ENCODE measurements at regions not wholly inside any gene's neighbourhood (a gene's known extent, or its start where the extent isn't known, plus 50 kb on each side); places are given as distances from the start of the nearest gene placed in this dataset.

DNA sequence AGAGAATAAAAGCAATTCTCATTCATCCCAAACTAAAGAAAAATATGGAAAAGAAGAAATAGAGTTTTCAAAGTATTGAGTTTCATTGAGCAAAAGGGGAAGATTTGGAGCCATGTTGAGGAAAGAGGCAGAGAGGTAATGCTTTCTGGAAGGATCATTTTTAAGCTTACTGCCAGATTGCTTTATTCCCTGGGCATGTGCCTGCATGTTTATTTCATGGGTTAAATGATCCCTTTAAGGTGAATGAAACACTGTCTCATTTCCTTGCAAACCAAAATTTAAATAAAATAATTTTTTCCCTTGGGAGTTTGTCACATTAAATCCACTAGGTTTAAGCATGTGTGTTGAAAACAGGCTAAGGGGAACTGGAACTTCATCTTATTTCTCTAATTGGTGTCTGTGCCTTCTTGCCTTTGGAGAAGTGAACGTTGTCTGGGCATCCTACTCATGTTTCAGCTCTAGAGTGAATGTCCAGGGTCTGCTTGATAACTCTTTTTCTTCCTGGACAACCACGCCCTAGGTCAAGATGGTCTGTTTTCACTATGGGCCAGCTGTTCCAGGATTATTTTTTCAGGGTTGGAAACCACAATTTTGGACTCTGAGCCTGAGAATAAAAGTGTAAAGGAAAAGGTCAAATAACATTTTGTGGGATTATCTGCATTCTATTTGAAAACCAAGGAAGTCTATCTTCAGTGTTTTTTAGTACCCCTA lies 114.1 kb upstream of the ELL2 start:
- 51 to 75% methylated on average over 2 of the region's 2 CpGs for WGBS, 2 donors
- H3K27ac ChIP-seq, result no peak overlapping the region
- no peaks in the 10 kb centered on the region for H3K27me3 ChIP-seq
- TF ChIP-seq, protein P1, sequence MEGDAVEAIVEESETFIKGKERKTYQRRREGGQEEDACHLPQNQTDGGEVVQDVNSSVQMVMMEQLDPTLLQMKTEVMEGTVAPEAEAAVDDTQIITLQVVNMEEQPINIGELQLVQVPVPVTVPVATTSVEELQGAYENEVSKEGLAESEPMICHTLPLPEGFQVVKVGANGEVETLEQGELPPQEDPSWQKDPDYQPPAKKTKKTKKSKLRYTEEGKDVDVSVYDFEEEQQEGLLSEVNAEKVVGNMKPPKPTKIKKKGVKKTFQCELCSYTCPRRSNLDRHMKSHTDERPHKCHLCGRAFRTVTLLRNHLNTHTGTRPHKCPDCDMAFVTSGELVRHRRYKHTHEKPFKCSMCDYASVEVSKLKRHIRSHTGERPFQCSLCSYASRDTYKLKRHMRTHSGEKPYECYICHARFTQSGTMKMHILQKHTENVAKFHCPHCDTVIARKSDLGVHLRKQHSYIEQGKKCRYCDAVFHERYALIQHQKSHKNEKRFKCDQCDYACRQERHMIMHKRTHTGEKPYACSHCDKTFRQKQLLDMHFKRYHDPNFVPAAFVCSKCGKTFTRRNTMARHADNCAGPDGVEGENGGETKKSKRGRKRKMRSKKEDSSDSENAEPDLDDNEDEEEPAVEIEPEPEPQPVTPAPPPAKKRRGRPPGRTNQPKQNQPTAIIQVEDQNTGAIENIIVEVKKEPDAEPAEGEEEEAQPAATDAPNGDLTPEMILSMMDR (IDR thresholded peaks at IDR 0.05), result no peak
- no peak for TF ChIP-seq POLR2A (IDR thresholded peaks at IDR 0.05)
- no peaks in the 10 kb centered on the region for H3K4me1 ChIP-seq
- no peak for DNase-seq
- H3K4me3 ChIP-seq, result no peak overlapping the region
- H3K9me3 ChIP-seq, result no peaks in the 10 kb centered on the region
- no peaks in the 10 kb centered on the region for H3K36me3 ChIP-seq (ENCODE audit: low read depth, missing control alignments)
- intact Hi-C loops (cut with DNase I; ENCODE audit: low total_unique reads), result no loop called here

DNA sequence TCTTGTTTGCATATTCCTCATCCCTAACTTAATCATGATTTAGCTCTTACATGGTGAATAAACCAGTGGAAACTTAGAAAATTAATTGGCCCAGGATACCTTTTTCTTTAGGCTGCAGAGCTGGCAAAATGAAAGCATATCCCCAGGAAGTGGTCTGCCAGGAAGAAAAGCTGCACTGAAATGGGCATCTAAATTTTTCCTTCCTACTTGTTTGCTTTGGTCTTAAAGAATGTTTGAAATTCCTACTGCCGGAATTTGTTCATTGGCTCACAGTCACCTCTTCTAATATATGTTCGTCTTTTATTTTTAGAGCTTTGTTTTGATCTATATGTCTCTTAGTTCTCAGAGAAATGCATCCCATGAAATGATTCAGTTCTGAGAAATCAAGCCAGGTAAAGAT lies 113.2 kb upstream of the ELL2 start:
- WGBS, 2 donors, result 73 to 84% methylated on average over 2 of the region's 2 CpGs
- DNase-seq, result no peak
- Histone ChIP-seq H3K9me3 (no peaks in the 10 kb centered on the region), H3K4me3 (no peak overlapping the region), H3K4me1 (no peaks in the 10 kb centered on the region), H3K27ac (no peak overlapping the region), H3K27me3 (no peaks in the 10 kb centered on the region), H3K36me3 (ENCODE audit: low read depth, missing control alignments) (no peaks in the 10 kb centered on the region)
- intact Hi-C loops (cut with DNase I; ENCODE audit: low total_unique reads), result no loop called here
- TF ChIP-seq POLR2A (IDR thresholded peaks at IDR 0.05), result no peak
- TF ChIP-seq, protein P1 (IDR thresholded peaks at IDR 0.05), result no peak

DNA sequence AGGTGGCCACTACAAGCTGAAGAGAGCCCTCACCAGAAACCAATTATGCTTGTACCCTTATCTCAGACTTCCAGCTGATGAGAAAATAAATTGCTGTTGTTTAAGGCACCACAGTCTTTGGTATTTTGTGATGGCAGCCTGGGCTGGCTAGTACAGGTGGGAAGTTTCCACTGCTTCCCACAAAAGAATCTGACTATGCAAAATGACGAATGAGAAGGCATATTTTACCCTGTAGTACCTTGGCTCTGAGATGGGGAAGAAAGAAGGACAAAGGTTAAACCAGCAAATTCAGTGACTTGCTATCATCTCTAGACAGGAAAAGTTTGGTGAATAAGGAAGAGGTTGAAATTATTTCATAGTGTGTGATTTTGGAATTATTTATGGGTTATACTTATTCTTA lies 112.8 kb upstream of the ELL2 start:
- intact Hi-C loops (cut with DNase I; ENCODE audit: low total_unique reads), result no loop called here
- DNase-seq, result no peak
- H3K36me3 ChIP-seq (ENCODE audit: low read depth, missing control alignments), result no peaks in the 10 kb centered on the region

DNA sequence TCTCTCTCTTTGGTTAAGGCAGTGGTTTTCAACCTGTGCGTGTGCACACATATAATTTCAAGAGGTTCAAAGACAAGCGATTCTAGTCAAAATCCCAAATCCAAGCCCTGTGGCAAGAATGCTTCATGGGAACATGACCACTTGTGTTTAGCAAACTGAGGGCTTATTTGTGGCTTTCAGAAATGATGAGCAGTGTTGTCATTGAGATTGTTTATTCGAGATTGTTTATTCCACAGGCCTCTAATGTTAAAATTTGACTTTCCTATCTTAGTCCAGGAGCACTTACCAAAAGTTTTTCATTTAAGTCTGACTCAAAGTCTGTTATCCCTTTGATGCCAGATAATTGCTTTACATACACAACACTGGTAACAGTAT lies 111.1 kb upstream of the ELL2 start:
- no peak for DNase-seq
- Histone ChIP-seq H3K4me1 (no peaks in the 10 kb centered on the region), H3K27ac (no peak overlapping the region), H3K27me3 (no peaks in the 10 kb centered on the region), H3K9me3 (no peaks in the 10 kb centered on the region), H3K4me3 (no peak overlapping the region), H3K36me3 (ENCODE audit: low read depth, missing control alignments) (no peaks in the 10 kb centered on the region)
- WGBS, 2 donors, result 87 to 91% methylated on average over 3 of the region's 3 CpGs
- TF ChIP-seq, protein P1 (IDR thresholded peaks at IDR 0.05), result no peak
- no peak for TF ChIP-seq POLR2A (IDR thresholded peaks at IDR 0.05)
- intact Hi-C loops (cut with DNase I; ENCODE audit: low total_unique reads), result no loop called here

More for the DNA sequence above, 112.8 kb upstream of the ELL2 start:
- Histone ChIP-seq H3K27me3 (no peaks in the 10 kb centered on the region), H3K9me3 (no peaks in the 10 kb centered on the region), H3K27ac (no peak overlapping the region), H3K4me1 (no peaks in the 10 kb centered on the region), H3K4me3 (no peak overlapping the region)
- 85 to 89% methylated on average over 1 of the region's 1 CpG for WGBS, 2 donors
- TF ChIP-seq, protein P1 (IDR thresholded peaks at IDR 0.05), result no peak
- TF ChIP-seq POLR2A (IDR thresholded peaks at IDR 0.05), result no peak

DNA sequence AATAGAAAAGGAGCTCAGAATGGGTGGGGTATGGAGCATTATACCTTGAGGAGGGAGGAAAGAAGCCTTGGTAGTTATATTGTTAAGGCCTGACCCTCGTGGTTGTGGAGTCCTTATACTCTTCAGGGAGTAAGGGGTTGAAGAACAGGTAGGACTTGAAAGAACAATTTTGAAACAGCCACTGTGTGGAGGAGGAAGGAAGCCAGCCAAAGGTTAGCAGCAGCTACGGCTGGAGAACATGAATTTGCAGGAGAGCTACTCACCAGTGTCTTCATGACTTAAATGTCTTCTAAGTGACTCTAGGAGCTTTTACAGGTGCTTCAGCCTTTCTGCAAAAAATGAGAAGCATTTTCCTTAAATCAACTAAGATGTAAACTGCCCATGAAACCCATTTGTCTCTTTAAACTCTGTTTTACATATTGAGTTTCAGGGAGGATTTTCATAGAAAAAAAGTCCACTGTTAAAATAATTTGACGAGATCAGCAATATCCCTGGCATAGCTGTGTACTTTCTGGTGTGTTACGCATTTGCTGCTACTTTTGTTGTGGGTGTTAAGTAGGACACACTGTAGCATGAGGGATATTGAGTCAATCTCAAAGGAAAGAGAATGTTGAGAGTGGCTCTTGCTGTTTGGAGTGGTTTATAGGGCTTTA lies 110.6 kb upstream of the ELL2 start:
- no peak for DNase-seq
- WGBS, 2 donors, result 52 to 61% methylated on average over 4 of the region's 4 CpGs

More for the DNA sequence above, 110.6 kb upstream of the ELL2 start:
- Histone ChIP-seq H3K27ac (no peak overlapping the region), H3K9me3 (no peaks in the 10 kb centered on the region), H3K4me3 (no peak overlapping the region), H3K36me3 (ENCODE audit: low read depth, missing control alignments) (no peaks in the 10 kb centered on the region), H3K27me3 (no peaks in the 10 kb centered on the region), H3K4me1 (no peaks in the 10 kb centered on the region)
- intact Hi-C loops (cut with DNase I; ENCODE audit: low total_unique reads), result no loop called here
- TF ChIP-seq, protein P1 (IDR thresholded peaks at IDR 0.05), result no peak
- TF ChIP-seq POLR2A (IDR thresholded peaks at IDR 0.05), result no peak
